HG03565 (cell line): ENCODE measurements at regions not wholly inside any gene's neighbourhood (a gene's known extent, or its start where the extent isn't known, plus 50 kb on each side); places are given as distances from the start of the nearest gene placed in this dataset.

Experiments used
- ATAC-seq: cut with Tn5 transposase; IDR thresholded peaks from one replicate; pipeline ENCODE4 v1.9.1; 2021; ENCODE audit warnings: mild to moderate bottlenecking, moderate library complexity; ENCODE audit not compliant: unreplicated experiment

DNA sequence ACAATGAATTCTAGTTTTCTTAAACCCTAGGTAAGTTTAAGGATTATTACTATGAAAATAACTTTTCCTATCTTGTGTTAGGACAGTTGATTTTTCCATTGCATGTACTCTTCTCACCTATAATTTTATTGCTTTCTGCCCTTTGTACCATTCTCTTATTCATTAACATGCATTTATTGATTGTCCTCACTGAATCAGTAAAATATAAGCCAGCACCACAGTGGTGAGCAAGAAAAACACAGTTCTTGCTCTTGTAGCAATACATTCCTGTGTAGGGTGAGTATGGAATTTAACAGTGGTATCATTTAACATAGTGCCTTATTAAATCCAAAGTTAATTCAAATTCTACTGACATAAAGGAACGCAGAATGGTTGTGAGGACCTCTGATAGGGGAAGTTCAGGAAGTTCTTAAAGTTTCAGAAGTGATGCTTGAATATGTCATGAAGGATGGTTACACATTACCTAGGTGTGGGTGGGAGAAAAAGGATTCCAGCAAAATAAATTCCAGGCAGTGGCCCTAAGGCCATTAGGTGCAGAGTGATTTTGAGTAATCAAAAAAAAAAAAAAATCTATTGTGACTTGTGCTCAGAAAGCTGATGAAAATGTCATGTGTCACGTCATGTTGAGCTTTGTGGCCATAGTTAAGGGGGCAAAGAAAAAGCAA is 104.7 kb upstream of the DSEL start:
- no peak for ATAC-seq

DNA sequence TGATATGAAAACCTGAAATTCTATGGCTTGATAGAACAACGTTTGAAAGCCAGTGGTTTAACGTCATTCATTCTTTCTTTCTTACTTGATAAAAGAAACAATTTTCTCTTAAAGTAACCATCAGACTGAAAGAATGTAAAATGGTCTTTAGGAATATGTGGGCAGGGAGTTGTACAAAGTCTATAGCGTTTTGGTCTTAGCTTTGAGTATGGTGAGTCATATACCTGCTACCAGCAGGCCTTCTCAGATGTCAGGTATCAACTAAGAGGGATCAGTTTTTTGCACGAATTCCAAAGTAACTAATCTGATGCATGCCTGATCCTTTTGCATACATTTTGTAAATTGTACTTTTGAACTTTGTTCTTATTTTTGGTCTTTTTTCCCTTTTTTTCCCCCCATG is 101.5 kb upstream of the DSEL start:
- ATAC-seq = no peak

DNA sequence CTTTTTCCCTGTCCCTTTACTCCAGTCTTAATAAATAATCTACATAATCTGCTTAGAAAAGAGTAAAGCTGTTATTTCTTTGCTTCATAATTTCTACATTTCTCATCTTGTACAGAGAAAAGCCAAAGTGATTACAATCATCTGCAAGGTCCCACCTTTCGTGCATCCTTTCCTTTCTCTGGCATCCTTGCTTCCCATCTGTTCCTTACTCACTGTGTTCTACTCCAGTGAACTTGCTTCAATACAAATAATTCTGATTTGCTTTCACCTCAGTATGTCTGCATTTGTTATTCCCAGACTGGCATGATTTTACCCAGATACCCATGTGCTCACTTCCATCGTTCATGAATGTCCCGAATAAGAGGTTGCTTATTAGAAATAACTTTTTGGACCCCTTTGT is 99.4 kb upstream of the DSEL start:
- no peak for ATAC-seq

DNA sequence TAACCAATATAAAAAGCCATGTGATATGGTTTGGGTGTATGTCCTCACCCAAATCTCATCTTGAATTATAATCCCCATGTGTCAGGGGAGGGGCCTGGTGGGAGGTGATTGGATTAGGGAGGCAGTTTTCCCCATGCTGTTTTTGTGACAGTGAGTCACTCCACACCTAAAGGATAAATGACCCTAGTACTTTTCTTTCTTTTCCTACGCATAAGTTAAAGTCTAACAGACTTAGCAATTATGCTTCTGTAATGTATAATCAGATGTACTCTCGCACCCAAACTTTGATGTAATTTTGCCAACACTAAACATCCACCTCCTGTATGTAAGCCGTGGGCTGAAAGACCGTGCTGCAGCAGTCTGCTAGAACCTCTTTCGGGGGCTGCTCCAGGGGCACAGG is 97.2 kb upstream of the DSEL start:
- ATAC-seq = no peak

DNA sequence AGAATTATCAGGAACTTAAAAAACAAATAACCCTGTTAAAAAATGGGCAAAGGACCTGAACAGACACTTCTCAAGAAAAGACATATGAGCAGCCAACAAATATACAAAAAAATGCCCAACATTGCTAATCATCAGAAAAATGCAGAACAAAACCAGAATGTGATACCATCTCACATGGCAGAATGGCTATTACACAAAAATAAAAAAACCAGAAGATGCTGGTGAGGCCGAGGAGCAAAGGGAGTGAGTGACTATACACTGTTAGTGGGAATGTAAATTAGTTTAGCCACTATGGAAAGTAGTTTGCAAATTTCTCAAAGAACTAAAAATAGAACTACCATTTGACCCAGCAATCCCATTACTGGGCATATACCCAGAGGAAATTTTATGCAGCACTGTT is 95.8 kb upstream of the DSEL start:
- no peak for ATAC-seq

DNA sequence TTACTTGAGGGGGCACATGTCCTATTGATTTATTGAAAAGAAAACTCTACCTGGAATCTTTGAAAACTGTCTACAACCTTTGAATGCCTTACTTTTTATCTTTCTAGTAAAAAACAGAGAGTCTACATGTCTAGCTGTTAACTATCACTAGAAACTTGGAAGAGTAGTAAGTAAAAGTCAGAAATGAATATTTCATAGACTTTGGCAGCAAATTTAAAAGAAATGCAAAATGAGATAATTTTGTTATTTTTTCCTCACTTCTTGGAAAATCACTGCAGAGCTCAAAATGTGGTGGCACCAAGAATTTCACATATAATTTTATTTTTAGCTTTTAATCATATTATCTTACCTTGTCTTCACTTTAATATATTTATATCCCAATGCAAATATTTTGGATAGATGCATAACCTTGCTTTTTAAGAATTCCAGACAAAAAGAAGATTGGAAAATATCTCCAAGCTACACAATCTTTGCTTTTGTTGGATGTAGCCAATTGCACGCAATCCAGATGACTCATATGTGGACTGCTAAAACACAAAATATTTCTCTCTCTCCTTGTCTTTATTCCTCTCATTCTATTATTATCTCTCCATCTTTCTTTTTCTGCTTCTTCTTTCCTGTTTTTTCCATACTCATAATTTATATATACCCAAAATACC is 92.2 kb upstream of the DSEL start:
- no peak for ATAC-seq

DNA sequence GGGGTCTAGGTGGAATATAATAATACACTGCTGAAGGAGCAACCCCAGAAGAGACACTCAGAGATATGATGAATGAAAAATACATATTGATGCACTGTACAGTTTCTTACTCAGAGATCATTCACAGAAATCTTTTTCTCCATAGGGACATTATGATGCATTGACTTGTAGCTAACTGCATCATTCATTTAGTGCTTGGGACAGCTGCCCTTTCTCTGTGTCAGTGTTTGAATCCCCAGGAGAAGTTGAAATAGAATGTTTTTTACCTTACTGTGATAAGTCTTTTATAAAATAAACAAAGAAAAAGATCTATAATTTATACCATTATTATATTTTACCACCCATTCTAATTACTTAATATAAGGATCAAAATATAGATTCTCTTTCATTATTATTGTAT is 91.7 kb upstream of the DSEL start:
- no peak for ATAC-seq

DNA sequence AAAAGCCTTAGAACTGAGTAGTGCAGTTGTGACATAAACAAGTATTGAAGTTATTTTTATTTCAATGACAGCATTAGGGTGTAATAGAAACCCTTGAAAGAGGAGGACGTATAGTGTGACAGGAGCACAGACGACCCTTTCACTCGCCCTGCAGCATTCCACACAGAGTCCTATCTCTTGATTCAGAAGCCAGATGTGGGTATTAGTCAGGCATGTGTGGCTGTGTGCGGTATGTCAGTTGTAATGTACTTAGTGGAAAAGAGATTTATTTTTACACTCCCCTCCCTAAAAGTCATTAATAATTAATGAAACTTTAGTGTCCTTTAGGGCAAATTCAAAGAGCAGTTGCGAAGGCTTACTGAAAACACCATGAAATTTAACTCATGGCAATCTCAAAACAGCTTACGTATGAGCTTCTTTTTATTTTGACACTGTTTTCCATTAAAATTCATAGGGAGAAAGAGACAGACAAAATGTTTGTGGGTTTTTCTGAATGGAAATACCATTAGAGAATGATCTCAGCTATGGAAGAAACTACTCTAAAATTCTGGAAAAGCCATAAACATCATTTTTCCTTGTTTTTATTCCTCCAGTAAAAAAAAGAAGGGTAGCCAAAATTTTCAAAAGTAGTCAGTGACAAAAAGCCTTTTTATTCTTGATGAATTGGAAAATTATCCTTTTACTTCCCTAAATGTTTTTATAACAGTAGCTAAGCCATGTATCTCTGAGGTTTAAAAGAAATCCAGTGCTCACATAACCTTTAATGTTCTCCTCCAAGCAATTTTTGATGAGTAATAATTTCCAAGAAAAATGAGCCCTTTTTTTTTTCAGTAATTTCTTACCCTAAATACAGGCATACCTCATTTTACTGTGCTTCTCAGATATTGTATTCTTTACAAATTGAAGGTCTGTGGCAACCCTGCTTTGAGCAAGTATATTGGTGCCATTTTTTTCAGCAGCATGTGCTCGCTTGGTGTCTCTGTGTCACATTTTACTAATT is 84.0 kb upstream of the DSEL start:
- no peak for ATAC-seq

DNA sequence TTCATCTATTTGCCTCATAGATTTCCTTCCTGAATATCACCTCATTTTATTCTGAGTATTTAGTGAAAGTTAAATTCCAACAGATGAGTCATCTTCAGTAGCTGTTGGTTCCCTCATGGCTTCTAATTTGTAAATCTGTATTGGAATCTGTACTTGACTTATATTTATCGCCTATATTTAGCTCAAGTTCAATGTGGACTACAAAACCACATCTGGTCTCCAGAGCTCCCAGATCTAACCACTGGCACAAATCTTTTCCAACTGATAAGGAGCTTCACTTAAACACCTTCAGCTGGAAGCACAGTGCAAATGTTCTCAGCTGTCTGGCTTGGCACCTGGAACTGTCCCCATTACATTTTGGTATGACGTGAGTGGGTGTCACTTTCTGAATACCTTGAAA is 82.8 kb upstream of the DSEL start:
- no peak for ATAC-seq

DNA sequence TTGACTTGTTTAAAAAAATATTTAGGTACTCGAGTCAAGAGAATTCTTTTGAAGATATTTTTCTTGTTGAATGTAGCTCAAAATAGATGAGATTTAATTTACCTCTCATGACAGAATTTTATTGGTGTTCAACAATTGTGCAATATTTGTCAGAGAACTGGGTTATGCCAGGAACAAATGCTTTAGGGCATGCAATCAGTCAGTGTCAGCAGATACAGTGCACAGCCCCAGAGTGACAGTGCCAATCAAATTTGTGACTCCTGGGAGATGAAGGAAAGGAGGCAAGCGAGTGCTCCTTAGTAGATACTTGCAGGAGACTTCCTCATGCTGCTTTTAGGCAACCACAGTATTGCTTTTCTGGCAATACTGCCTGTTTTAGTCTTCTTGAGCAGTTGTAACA is 81.2 kb upstream of the DSEL start:
- ATAC-seq = no peak

DNA sequence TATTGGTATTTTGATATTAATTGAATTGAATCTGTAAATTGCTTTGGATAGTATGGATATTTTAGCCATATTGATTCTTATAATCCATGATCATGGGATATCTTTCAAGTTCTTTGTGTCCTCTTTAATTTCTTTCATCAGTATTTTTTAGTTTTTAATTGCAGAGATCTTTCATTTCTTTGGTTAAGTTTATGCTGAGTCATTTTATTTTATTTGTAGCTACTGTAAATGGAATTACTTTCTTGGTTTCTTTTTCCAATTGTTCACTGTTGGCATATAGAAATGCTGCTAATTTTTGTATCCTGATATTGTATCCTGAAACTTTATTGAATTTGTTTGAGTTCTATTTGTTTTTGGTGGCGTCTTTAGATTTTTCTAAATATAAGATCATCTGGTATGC is 79.5 kb upstream of the DSEL start:
- no peak for ATAC-seq

DNA sequence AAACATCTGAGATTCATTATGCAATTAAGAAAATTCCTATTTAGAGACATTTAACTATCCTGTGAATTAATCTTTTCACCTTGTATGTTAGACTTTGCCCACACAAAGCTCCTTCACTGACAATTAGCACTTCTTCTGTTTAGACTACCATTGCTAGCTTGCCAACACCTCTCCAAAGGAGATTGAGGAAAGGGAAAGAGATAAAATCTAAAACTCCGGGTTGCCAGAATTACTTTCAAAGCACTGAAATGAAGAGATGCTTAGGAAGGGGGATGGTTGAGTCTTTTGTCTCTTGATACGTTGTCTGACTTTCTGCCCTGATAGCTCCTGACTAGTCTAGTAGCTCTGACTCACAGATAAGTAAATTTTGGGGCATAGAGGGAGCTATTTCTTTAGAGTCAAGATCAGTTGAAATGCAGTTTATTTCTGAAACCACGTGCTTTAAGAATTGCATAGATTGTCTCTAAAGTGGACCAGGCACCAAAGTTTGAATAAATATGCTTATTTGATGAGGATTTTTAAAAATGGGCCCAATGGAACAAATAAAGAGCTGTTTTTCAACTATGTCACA is 74.1 kb upstream of the DSEL start:
- no peak for ATAC-seq

DNA sequence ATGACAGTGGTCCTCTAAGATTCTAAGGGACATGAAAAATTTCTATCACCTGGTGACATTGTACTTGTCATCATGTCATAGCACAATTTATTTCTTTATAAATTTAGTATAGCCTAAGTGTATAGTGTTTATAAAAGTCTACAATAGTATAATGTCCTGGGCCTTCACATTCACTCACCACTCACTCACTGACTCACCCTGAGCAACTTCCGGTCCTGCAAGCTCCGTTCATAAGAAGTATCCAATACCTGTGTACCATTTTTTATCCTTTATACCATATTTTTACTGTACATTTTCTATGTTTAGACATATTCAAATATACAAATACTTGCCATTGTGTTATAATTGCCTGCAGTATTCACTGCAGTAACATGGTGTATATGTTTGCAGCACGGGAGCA is 72.8 kb upstream of the DSEL start:
- no peak for ATAC-seq

DNA sequence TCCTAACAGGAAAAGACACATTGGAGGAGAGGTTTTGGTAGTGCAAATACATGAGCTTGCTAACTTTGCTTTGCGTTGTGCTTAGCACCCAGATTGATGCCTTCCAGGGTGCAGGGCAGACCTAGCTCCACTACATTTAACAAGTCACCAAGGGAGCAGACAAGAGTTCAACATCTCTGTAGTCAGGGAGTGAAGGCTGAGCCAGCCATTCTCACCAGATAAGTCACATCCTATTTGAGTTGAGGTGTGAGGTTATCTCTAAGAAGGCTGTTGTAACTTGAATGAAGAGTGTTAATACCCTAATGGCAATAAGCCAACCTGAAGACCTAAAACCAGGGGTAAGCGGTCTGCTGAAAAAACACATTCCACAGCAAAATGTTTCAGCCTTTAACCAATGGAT is 69.6 kb upstream of the DSEL start:
- no peak for ATAC-seq

DNA sequence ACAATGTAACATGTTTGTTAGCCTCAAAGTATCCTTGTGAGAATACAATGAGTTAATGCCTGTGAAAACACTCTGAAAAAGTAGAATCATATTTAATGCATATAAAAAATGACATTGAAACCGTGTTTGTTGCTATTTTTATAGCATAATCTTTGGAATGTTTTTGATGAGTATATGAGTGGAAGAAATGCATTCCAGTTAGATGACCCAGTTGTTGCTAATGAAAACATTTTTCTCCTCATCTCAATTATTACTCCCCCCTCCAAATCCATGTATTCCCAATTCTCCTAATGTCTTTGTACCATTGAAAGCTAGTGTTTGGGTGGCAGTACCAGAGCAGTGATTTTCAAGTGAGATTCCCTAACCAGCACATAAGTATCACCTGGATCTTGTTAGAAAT is 67.1 kb upstream of the DSEL start:
- no peak for ATAC-seq

DNA sequence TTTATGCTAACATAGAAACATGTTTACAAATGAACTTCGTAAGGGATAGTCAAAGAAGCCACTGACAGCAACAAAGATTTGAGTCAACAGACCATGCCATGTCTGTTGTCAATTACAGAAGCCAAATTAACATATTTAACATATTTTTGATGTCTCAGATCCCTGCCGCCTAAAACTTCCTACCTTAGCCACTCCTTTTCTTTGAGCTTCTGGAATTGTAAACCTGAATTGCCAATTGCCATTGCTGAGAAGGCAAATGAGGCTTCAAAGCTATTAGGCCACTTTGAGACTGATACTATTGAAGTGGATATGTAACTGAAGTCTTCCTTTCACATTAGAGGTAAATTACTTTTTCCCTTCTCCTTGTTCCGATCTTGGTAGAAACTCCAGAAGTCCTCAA is 66.0 kb upstream of the DSEL start:
- ATAC-seq = no peak

DNA sequence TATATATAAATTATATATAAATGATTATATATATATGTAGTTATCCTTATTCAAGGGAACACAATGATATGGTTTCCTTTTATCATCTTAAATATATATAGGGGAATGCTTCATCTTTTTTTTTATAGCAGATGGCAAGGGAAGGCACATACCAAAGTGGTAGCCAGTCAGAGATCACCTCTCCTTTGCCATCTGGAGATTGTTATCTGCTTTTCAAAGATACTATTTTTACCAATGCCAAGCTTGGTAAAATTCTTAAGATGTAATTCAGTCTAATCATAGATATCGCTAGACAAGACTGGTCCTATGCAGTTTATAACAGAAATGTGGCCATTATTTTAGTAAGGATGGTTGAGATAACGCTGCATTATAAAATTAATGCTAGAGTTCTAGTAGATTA is 64.7 kb upstream of the DSEL start:
- no peak for ATAC-seq

DNA sequence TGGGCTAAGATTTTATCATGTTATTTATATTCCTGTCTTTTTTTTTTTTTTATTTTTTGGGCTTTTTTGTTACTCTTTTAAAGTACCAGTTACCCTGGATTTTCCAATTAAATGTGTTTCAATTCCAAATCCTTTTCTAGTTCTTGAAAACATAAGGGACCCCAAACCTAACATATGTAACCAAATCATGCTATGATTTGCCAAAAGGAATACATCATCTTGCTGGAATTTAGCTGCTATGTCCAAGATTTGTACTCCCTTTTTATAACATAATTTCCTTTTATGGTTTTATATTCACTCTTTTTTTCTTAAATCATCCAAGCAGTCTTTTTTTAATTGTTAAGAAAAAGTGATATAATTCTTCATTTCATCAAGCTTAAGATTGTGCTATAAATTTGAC is 60.9 kb upstream of the DSEL start:
- no peak for ATAC-seq

DNA sequence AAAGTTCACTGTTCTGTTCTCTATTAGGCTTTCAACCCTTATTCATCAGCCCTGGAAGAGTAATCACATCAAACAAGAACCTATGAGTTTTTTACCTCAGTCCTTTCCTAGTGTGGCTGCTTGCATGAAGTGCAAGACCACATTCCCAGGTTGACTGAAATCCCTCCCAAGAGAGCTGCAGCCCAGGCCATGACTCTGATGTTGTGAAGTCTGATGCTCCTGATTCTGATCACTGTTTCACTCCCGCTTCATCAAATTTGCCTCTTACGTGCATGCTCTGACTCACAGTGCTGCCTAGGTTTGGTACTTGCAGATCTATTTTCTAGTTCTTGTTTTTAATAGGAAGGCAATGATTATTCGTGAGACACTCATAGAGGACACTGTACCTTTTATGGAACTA is 58.2 kb upstream of the DSEL start:
- no peak for ATAC-seq

DNA sequence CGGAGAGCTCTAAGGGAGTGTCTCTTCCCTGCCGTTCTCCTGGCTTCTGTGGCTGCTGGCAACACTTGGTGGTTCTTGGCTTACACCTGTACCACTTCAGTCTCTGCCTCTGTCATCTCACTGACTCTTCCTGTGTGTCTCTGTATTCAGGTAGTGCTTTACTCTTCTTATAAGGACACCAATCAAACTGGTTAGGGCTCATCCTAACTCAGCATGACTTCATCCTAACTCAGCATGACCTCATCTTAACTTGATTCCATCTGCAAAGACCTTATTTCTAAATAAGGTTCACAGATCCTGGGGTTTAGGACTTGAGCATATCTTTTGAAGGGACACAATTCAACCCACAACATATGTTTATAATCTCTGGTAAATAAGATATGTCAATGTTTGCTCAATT is 51.6 kb upstream of the DSEL start:
- no peak for ATAC-seq
